Trophoblast cell (in vitro differentiated cells and primary cell): ENCODE measurements at regions not wholly inside any gene's neighbourhood (a gene's known extent, or its start where the extent isn't known, plus 50 kb on each side); places are given as distances from the start of the nearest gene placed in this dataset.

Source experiments
- DNase-seq, 2 donors: peaks; one replicate each; pipeline ENCODE4 v3.0.0-alpha.2; 2016
- H2AFZ ChIP-seq: 2 replicates; pipeline ENCODE4 v1.6.1; 2013; ENCODE audit warnings: low read length, moderate library complexity, mild to moderate bottlenecking; ENCODE audit not compliant: insufficient read depth, poor library complexity
- H2AK5ac ChIP-seq: 2 replicates; pipeline ENCODE4 v1.6.1; 2013; ENCODE audit warnings: mild to moderate bottlenecking, low read length
- H2BK120ac ChIP-seq: 2 replicates; pipeline ENCODE4 v1.6.1; 2013; ENCODE audit warnings: low read length, mild to moderate bottlenecking, moderate library complexity; ENCODE audit not compliant: insufficient read depth, poor library complexity
- H2BK12ac ChIP-seq: 2 replicates; pipeline ENCODE4 v1.6.1; 2013; ENCODE audit warnings: mild to moderate bottlenecking, low read length, moderate library complexity
- H2BK5ac ChIP-seq: 2 replicates; pipeline ENCODE4 v1.6.1; 2013; ENCODE audit warnings: low read length, low read depth, moderate library complexity, mild to moderate bottlenecking; ENCODE audit not compliant: poor library complexity
- H3K14ac ChIP-seq: 2 replicates; pipeline ENCODE4 v1.6.1; 2013; ENCODE audit warnings: mild to moderate bottlenecking, low read length
- H3K18ac ChIP-seq: 2 replicates; pipeline ENCODE4 v1.6.1; 2013; ENCODE audit warnings: mild to moderate bottlenecking, low read length
- H3K23ac ChIP-seq: 2 replicates; pipeline ENCODE4 v1.6.1; 2013; ENCODE audit warnings: low read length
- H3K27ac ChIP-seq: 2 replicates; pipeline ENCODE4 v1.5.1; 2013; ENCODE audit warnings: low read depth, mild to moderate bottlenecking, inconsistent platforms, low read length, moderate library complexity
- H3K27me3 ChIP-seq: 2 replicates; pipeline ENCODE4 v1.6.1; 2013; ENCODE audit warnings: inconsistent platforms, mild to moderate bottlenecking, low read length, moderate library complexity; ENCODE audit not compliant: insufficient read depth
- H3K36me3 ChIP-seq, 2 experiments: 1 replicate in 1 of 2; 2 replicates in 1 of 2; pipeline ENCODE4 v1.6.1; 2013; ENCODE audit warnings: low read length in 2 of 2, mild to moderate bottlenecking in 2 of 2, moderate library complexity in 1 of 2; ENCODE audit not compliant: insufficient read depth in 2 of 2, control insufficient read depth in 1 of 2
- H3K4ac ChIP-seq: 2 replicates; pipeline ENCODE4 v1.6.1; 2013; ENCODE audit warnings: low read depth, mild to moderate bottlenecking, low read length, moderate library complexity
- H3K4me1 ChIP-seq, 2 experiments: 1 replicate in 1 of 2; 2 replicates in 1 of 2; pipeline ENCODE4 v1.6.1; 2013; ENCODE audit warnings: low read length in 2 of 2, mild to moderate bottlenecking in 2 of 2, moderate library complexity in 1 of 2; ENCODE audit not compliant: insufficient read depth in 2 of 2, control insufficient read depth in 1 of 2
- H3K4me2 ChIP-seq: 2 replicates; pipeline ENCODE4 v1.6.1; 2013; ENCODE audit warnings: inconsistent platforms, mild to moderate bottlenecking, low read length, moderate library complexity
- H3K4me3 ChIP-seq: 2 replicates; pipeline ENCODE4 v1.5.1; 2013; ENCODE audit warnings: mild to moderate bottlenecking, low read depth, low read length, inconsistent platforms
- H3K79me1 ChIP-seq: one replicate; pipeline ENCODE4 v1.6.1; 2013; ENCODE audit warnings: low read length
- H3K79me2 ChIP-seq: 2 replicates; pipeline ENCODE4 v1.6.1; 2013; ENCODE audit warnings: low read length, mild to moderate bottlenecking; ENCODE audit not compliant: control insufficient read depth, insufficient read depth, poor library complexity
- H3K9ac ChIP-seq: 2 replicates; pipeline ENCODE4 v1.6.1; 2013; ENCODE audit warnings: mild to moderate bottlenecking, low read length
- H3K9me3 ChIP-seq: 2 replicates; pipeline ENCODE4 v1.6.1; 2013; ENCODE audit warnings: low read depth, mild to moderate bottlenecking, control low read depth, inconsistent platforms, low read length; ENCODE audit not compliant: insufficient read depth
- H4K12ac ChIP-seq: 2 replicates; pipeline ENCODE4 v1.6.1; 2013; ENCODE audit warnings: low read depth, mild to moderate bottlenecking, low read length, moderate library complexity
- H4K8ac ChIP-seq: 2 replicates; pipeline ENCODE4 v1.6.1; 2013; ENCODE audit warnings: low read depth, mild to moderate bottlenecking, low read length, moderate library complexity
- H4K91ac ChIP-seq: one replicate; pipeline ENCODE4 v1.6.1; 2013; ENCODE audit warnings: low read depth, mild to moderate bottlenecking, low read length, moderate library complexity
- WGBS: extraction: QIAGEN DNeasy Blood & Tissue Kit; methylation state at CpG from one replicate; pipeline ENCODE4 v1.1.7; 2013; ENCODE audit warnings: missing lambda C conversion rate; ENCODE audit not compliant: insufficient read length, insufficient coverage; ENCODE audit errors: extremely low coverage; 5-methylcytosine and 5-hydroxymethylcytosine counted together

GRCh38 chr11:105456950-105457349, 152.9 kb upstream of the GRIA4 start:
- Histone ChIP-seq H3K27ac (no peak overlapping the region), H3K18ac (no peak overlapping the region), H4K12ac (no peak overlapping the region), H3K36me3 (no peaks in the 10 kb centered on the region), H3K4ac (no peak overlapping the region), H3K27me3 (no peaks in the 10 kb centered on the region), H3K79me2 (no peaks in the 10 kb centered on the region), H3K4me3 (no peak overlapping the region), H3K4me2 (no peak overlapping the region), H2BK12ac (no peak overlapping the region), H3K79me1 (no peaks in the 10 kb centered on the region), H3K9ac (no peak overlapping the region), H2BK120ac (no peak overlapping the region), H3K4me1 (no peaks in the 10 kb centered on the region), H2AK5ac (no peak overlapping the region), H3K23ac (no peak overlapping the region), H4K8ac (no peak overlapping the region), H3K9me3 (no peaks in the 10 kb centered on the region), H3K14ac (no peak overlapping the region), H2BK5ac (no peak overlapping the region), H4K91ac (no peak overlapping the region), H2AFZ (no peak overlapping the region)
- no CpG with 5 or more reads among the region's 4 CpGs for WGBS
- DNase-seq: peak in 1 of 2 donors; percentile 23

GRCh38 chr11:105449100-105449734, 160.7 kb upstream of the GRIA4 start:
- Histone ChIP-seq H3K23ac (no peak overlapping the region), H3K4me3 (no peak overlapping the region), H3K18ac (no peak overlapping the region), H3K14ac (no peak overlapping the region), H4K91ac (no peak overlapping the region), H2BK5ac (no peak overlapping the region), H3K9ac (no peak overlapping the region), H4K8ac (no peak overlapping the region), H3K36me3 (no peaks in the 10 kb centered on the region), H3K79me1 (no peaks in the 10 kb centered on the region), H3K27me3 (no peaks in the 10 kb centered on the region), H3K4me1 (no peaks in the 10 kb centered on the region), H3K9me3 (no peaks in the 10 kb centered on the region), H3K79me2 (no peaks in the 10 kb centered on the region), H4K12ac (no peak overlapping the region), H3K4me2 (no peak overlapping the region), H3K27ac (no peak overlapping the region), H2BK12ac (no peak overlapping the region), H3K4ac (no peak overlapping the region), H2AFZ (no peak overlapping the region), H2BK120ac (no peak overlapping the region), H2AK5ac (no peak overlapping the region)
- WGBS: no CpG with 5 or more reads among the region's 2 CpGs
- no peak for DNase-seq

GRCh38 chr11:105448703-105449079, 161.2 kb upstream of the GRIA4 start:
- H4K12ac ChIP-seq: no peak overlapping the region
- no CpG with 5 or more reads among the region's 4 CpGs for WGBS
- no peak overlapping the region for H2BK120ac ChIP-seq
- no peak overlapping the region for H2AK5ac ChIP-seq
- DNase-seq: peak; percentile 11 to 35
- no peaks in the 10 kb centered on the region for H3K4me1 ChIP-seq
- H3K79me2 ChIP-seq: no peaks in the 10 kb centered on the region
- no peak overlapping the region for H2BK5ac ChIP-seq
- H3K4ac ChIP-seq: no peak overlapping the region
- H3K27me3 ChIP-seq: no peaks in the 10 kb centered on the region
- no peak overlapping the region for H3K9ac ChIP-seq
- H3K14ac ChIP-seq: no peak overlapping the region
- H3K36me3 ChIP-seq: no peaks in the 10 kb centered on the region
- H3K23ac ChIP-seq: no peak overlapping the region
- peaks cover 2% of the 10 kb centered on the region for H3K9me3 ChIP-seq
- no peak overlapping the region for H2AFZ ChIP-seq
- no peak overlapping the region for H3K4me2 ChIP-seq
- H4K91ac ChIP-seq: no peak overlapping the region
- no peaks in the 10 kb centered on the region for H3K79me1 ChIP-seq
- H3K18ac ChIP-seq: no peak overlapping the region
- no peak overlapping the region for H4K8ac ChIP-seq
- no peak overlapping the region for H3K27ac ChIP-seq
- no peak overlapping the region for H3K4me3 ChIP-seq
- no peak overlapping the region for H2BK12ac ChIP-seq

- H2BK120ac ChIP-seq: no peak overlapping the region
- no peaks in the 10 kb centered on the region for H3K4me1 ChIP-seq
- H3K27ac ChIP-seq: no peak overlapping the region
- no peak for DNase-seq
- no peak overlapping the region for H3K4ac ChIP-seq
- H3K36me3 ChIP-seq: no peaks in the 10 kb centered on the region
- H3K9ac ChIP-seq: no peak overlapping the region
- H2BK5ac ChIP-seq: no peak overlapping the region
- H2AFZ ChIP-seq: no peak overlapping the region
- no peak overlapping the region for H3K23ac ChIP-seq
- no peak overlapping the region for H3K18ac ChIP-seq
- no peak overlapping the region for H3K4me2 ChIP-seq
- H3K27me3 ChIP-seq: no peaks in the 10 kb centered on the region
- no peak overlapping the region for H3K4me3 ChIP-seq
- H2BK12ac ChIP-seq: no peak overlapping the region
- H2AK5ac ChIP-seq: no peak overlapping the region
- no CpG with 5 or more reads among the region's 1 CpG for WGBS
- H4K12ac ChIP-seq: no peak overlapping the region
- H3K79me2 ChIP-seq: no peaks in the 10 kb centered on the region
- H4K91ac ChIP-seq: no peak overlapping the region
- H3K9me3 ChIP-seq: peaks cover 4% of the 10 kb centered on the region
- no peak overlapping the region for H3K14ac ChIP-seq
- no peaks in the 10 kb centered on the region for H3K79me1 ChIP-seq
- no peak overlapping the region for H4K8ac ChIP-seq
Measured at GRCh38 chr11:105447936-105448702, 161.8 kb upstream of the GRIA4 start.
